WERI-Rb-1 (cell line): ENCODE measurements at regions not wholly inside any gene's neighbourhood (a gene's known extent, or its start where the extent isn't known, plus 50 kb on each side); places are given as distances from the start of the nearest gene placed in this dataset.

Experiments
- DNase-seq: peaks from one replicate; pipeline ENCODE4 v3.0.0-alpha.2; 2020
- H3K27ac ChIP-seq: fragments of 250-450 bp; sonication (Bioruptor Pico); 2 replicates; pipeline ENCODE4 v1.5.1; 2020; ENCODE audit warnings: mild to moderate bottlenecking, moderate library complexity
- H3K27me3 ChIP-seq: fragments of 250-450 bp; sonication (Bioruptor Pico); 2 replicates; pipeline ENCODE4 v1.5.1; 2021; ENCODE audit warnings: mild to moderate bottlenecking, low read depth, moderate library complexity; ENCODE audit not compliant: insufficient read depth, severe bottlenecking
- H3K36me3 ChIP-seq: fragments of 250-450 bp; sonication (Bioruptor Pico); 2 replicates; pipeline ENCODE4 v1.5.1; 2020; ENCODE audit warnings: mild to moderate bottlenecking, moderate library complexity
- H3K4me3 ChIP-seq: 2 replicates; pipeline ENCODE4 v1.5.1; 2011; ENCODE audit warnings: low read depth, mild to moderate bottlenecking, control low read depth, low read length
- H3K9me3 ChIP-seq: fragments of 250-450 bp; sonication (Bioruptor Pico); 2 replicates; pipeline ENCODE4 v1.5.1; 2021; ENCODE audit warnings: mild to moderate bottlenecking, moderate library complexity; ENCODE audit not compliant: severe bottlenecking
- CTCF ChIP-seq: IDR thresholded peaks from 2 replicates; pipeline ENCODE4 v1.5.1; 2011; ENCODE audit warnings: low read depth, mild to moderate bottlenecking, control low read depth, inconsistent platforms, low read length

GRCh38 chr10:47078393-47079203 is 167.4 kb downstream of the PTPN20 start:
- DNase-seq: peak; percentile 46
- no peak for TF ChIP-seq CTCF
- Histone ChIP-seq H3K9me3 (no peaks in the 10 kb centered on the region), H3K27ac (peak overlapping the region; percentile 48), H3K27me3 (no peaks in the 10 kb centered on the region), H3K4me3 (no peak overlapping the region), H3K36me3 (no peaks in the 10 kb centered on the region)

GRCh38 chr10:47079204-47079580 is 168.0 kb downstream of the PTPN20 start:
- Histone ChIP-seq H3K4me3 (no peak overlapping the region), H3K27me3 (no peaks in the 10 kb centered on the region), H3K9me3 (no peaks in the 10 kb centered on the region), H3K36me3 (no peaks in the 10 kb centered on the region), H3K27ac (peak overlapping the region; percentile 48)
- TF ChIP-seq CTCF: no peak
- DNase-seq: no peak

- DNase-seq: no peak
- H3K27ac ChIP-seq: no peak overlapping the region
- H3K9me3 ChIP-seq: no peaks in the 10 kb centered on the region
- no peak for TF ChIP-seq CTCF
- H3K36me3 ChIP-seq: no peaks in the 10 kb centered on the region
- H3K27me3 ChIP-seq: no peaks in the 10 kb centered on the region
- H3K4me3 ChIP-seq: no peak overlapping the region
Measured at GRCh38 chr10:47081264-47081663, 170.0 kb downstream of the PTPN20 start.

- no peak for TF ChIP-seq CTCF
- Histone ChIP-seq H3K9me3 (no peaks in the 10 kb centered on the region), H3K27ac (no peak overlapping the region), H3K36me3 (no peaks in the 10 kb centered on the region), H3K4me3 (no peak overlapping the region), H3K27me3 (no peaks in the 10 kb centered on the region)
- DNase-seq: no peak
Measured at GRCh38 chr10:47082055-47082784, 171.0 kb downstream of the PTPN20 start.

- no peaks in the 10 kb centered on the region for H3K36me3 ChIP-seq
- DNase-seq: no peak
- no peaks in the 10 kb centered on the region for H3K27me3 ChIP-seq
- no peak for TF ChIP-seq CTCF
- no peak overlapping the region for H3K4me3 ChIP-seq
- no peak overlapping the region for H3K27ac ChIP-seq
- H3K9me3 ChIP-seq: no peaks in the 10 kb centered on the region
Measured at GRCh38 chr10:47087667-47088066, 176.4 kb downstream of the PTPN20 start.
